ENCODE measurements at regions not wholly inside any gene's neighbourhood (a gene's known extent, or its start where the extent isn't known, plus 50 kb on each side); places are given as distances from the start of the nearest gene placed in this dataset.
A peak's percentile ranks its signal among the peaks of the same experiment; 100 is the strongest.

- H3K27ac ChIP-seq = no peak overlapping the region
- no peak overlapping the region for H3K4me3 ChIP-seq
- H3K9me2 ChIP-seq (ENCODE audit: insufficient read depth) = no peaks in the 10 kb centered on the region
- in situ Hi-C loops (cut with MboI) = no loop called here
- peaks cover 9% of the 10 kb centered on the region for H3K4me1 ChIP-seq (ENCODE audit: insufficient read depth)
- 83 to 87% methylated on average over 7 of the region's 7 CpGs for WGBS, 2 experiments (ENCODE audit: low coverage in 1 of 2, low lambda C conversion rate in 2 of 2, missing lambda C conversion rate in 2 of 2)
- no peak overlapping the region for H3K4me2 ChIP-seq (ENCODE audit: unreplicated experiment)
- no peak for DNase-seq
- H3K27me3 ChIP-seq (replicated peaks; ENCODE audit: insufficient read depth) = no peaks in the 10 kb centered on the region; the same call in 1 of the 2 replicates
- no peak for TF ChIP-seq EZH2phosphoT487 (IDR thresholded peaks at IDR 0.05; ENCODE audit: insufficient read depth, low read depth)
- no peak for TF ChIP-seq EZH2 (IDR thresholded peaks at IDR 0.05; ENCODE audit: insufficient read depth, poor library complexity, severe bottlenecking)
- H3K79me2 ChIP-seq (ENCODE audit: insufficient read depth) = no peaks in the 10 kb centered on the region
- no peaks in the 10 kb centered on the region for H4K20me1 ChIP-seq (ENCODE audit: insufficient read depth)
- no peak overlapping the region for H2AFZ ChIP-seq
- H3K9ac ChIP-seq = no peak overlapping the region
- H3K9me3 ChIP-seq (ENCODE audit: low read depth) = no peaks in the 10 kb centered on the region
- H3K36me3 ChIP-seq (ENCODE audit: low read depth) = no peaks in the 10 kb centered on the region
- peaks cover 11% of the 10 kb centered on the region; the same call in 1 of the 2 replicates for H3F3A ChIP-seq (ENCODE audit: insufficient read depth)
Observed at GRCh38 chr14:98956181-98956580, 315.8 kb downstream of the BCL11B start.

DNA sequence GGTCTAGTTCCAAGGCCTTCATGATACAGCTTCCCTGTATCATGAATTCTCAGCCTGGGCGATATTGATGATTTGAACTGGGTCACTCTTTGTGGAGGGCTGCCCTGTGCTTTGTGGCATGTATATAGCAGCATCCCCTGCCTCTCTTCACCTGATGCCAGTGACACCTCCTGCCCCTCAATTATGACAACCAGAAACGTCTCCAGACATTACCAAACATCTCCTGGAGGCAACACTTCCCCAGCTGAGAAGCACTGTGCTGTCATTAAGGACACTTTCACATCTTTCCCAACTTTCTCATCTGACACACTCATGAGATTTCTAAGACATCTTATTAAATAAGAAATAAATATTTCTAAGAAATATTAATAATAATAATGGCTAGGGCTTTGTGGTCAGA is 315.3 kb downstream of the BCL11B start:
- in situ Hi-C loops (cut with MboI) = no loop called here
- H4K20me1 ChIP-seq (ENCODE audit: insufficient read depth) = no peaks in the 10 kb centered on the region
- peaks cover 9% of the 10 kb centered on the region for H3K4me1 ChIP-seq (ENCODE audit: insufficient read depth)
- no peak overlapping the region for H3K4me3 ChIP-seq
- no peak overlapping the region for H3K9ac ChIP-seq
- peak; percentile 8 for DNase-seq
- no peak overlapping the region for H3K27ac ChIP-seq
- H3K27me3 ChIP-seq (replicated peaks; ENCODE audit: insufficient read depth) = no peaks in the 10 kb centered on the region; the same call in 1 of the 2 replicates
- H2AFZ ChIP-seq = no peak overlapping the region
- no peaks in the 10 kb centered on the region for H3K9me3 ChIP-seq (ENCODE audit: low read depth)
- no peaks in the 10 kb centered on the region for H3K36me3 ChIP-seq (ENCODE audit: low read depth)
- no peak for TF ChIP-seq EZH2 (IDR thresholded peaks at IDR 0.05; ENCODE audit: insufficient read depth, poor library complexity, severe bottlenecking)
- no peak for TF ChIP-seq EZH2phosphoT487 (IDR thresholded peaks at IDR 0.05; ENCODE audit: insufficient read depth, low read depth)
- no peak overlapping the region for H3K4me2 ChIP-seq (ENCODE audit: unreplicated experiment)
- H3K9me2 ChIP-seq (ENCODE audit: insufficient read depth) = no peaks in the 10 kb centered on the region
- no peaks in the 10 kb centered on the region for H3K79me2 ChIP-seq (ENCODE audit: insufficient read depth)
- H3F3A ChIP-seq (ENCODE audit: insufficient read depth) = peaks cover 11% of the 10 kb centered on the region; the same call in 1 of the 2 replicates
- WGBS, 2 experiments (ENCODE audit: low coverage in 1 of 2, low lambda C conversion rate in 2 of 2, missing lambda C conversion rate in 2 of 2) = 41 to 48% methylated on average over 2 of the region's 2 CpGs

- Histone ChIP-seq H3F3A (ENCODE audit: insufficient read depth) (peaks cover 7% of the 10 kb centered on the region; the same call in 1 of the 2 replicates), H3K4me2 (ENCODE audit: unreplicated experiment) (peak overlapping the region; percentile 39)
Observed at GRCh38 chr14:98957211-98958047, 314.6 kb downstream of the BCL11B start.

DNA sequence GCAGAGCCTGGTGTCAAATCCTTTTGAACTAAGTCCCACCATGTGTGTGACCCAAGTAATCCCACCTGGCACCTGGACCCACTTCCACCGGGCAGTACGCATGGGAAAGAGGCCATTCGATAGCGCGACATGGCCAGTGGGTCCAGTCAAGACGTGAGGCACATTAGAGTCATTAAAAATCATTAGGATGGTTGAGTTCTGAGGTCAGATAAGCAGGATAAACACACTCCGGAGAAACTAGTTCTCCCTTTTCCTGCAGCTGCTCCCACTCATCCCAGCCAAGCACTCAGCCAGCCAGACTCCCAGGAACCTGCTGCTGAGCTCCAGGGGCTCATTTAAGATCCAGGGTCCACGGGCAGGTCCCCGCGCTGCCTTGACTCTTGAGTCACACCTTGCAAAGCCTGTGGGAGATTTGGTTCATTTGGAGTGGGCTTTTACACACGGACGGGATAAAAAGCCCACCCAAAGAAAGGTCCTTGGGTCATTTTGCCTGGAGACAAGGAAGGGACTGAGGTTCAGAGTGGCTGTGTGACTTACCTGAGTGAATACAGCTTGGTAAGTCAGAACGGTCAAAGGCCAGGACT is 313.9 kb downstream of the BCL11B start:
- WGBS, 2 experiments (ENCODE audit: low coverage in 1 of 2, low lambda C conversion rate in 2 of 2, missing lambda C conversion rate in 2 of 2) = 79 to 84% methylated on average over 13 of the region's 13 CpGs
- H3K27ac ChIP-seq = no peak overlapping the region
- H3K4me2 ChIP-seq (ENCODE audit: unreplicated experiment) = no peak overlapping the region

More at GRCh38 chr14:98957211-98958047, 314.6 kb downstream of the BCL11B start:
- Histone ChIP-seq H3K9me2 (ENCODE audit: insufficient read depth) (no peaks in the 10 kb centered on the region), H2AFZ (no peak overlapping the region), H3K4me3 (no peak overlapping the region), H3K27me3 (replicated peaks; ENCODE audit: insufficient read depth) (no peaks in the 10 kb centered on the region; the same call in 1 of the 2 replicates), H3K4me1 (ENCODE audit: insufficient read depth) (peaks cover 9% of the 10 kb centered on the region), H3K27ac (no peak overlapping the region), H3K79me2 (ENCODE audit: insufficient read depth) (no peaks in the 10 kb centered on the region), H3K9me3 (ENCODE audit: low read depth) (no peaks in the 10 kb centered on the region), H4K20me1 (ENCODE audit: insufficient read depth) (no peaks in the 10 kb centered on the region), H3K36me3 (ENCODE audit: low read depth) (no peaks in the 10 kb centered on the region), H3K9ac (no peak overlapping the region)
- TF ChIP-seq EZH2phosphoT487 (IDR thresholded peaks at IDR 0.05; ENCODE audit: insufficient read depth, low read depth) (no peak), EZH2 (IDR thresholded peaks at IDR 0.05; ENCODE audit: insufficient read depth, poor library complexity, severe bottlenecking) (no peak)
- in situ Hi-C loops (cut with MboI) = no loop called here
- WGBS, 2 experiments (ENCODE audit: low coverage in 1 of 2, low lambda C conversion rate in 2 of 2, missing lambda C conversion rate in 2 of 2) = 37 to 41% methylated on average over 20 of the region's 20 CpGs
- DNase-seq = peak; percentile 91

More for the DNA sequence above, 313.9 kb downstream of the BCL11B start:
- no peaks in the 10 kb centered on the region for H3K9me3 ChIP-seq (ENCODE audit: low read depth)
- no peaks in the 10 kb centered on the region for H4K20me1 ChIP-seq (ENCODE audit: insufficient read depth)
- DNase-seq = no peak
- H3K27me3 ChIP-seq (replicated peaks; ENCODE audit: insufficient read depth) = no peaks in the 10 kb centered on the region; the same call in 1 of the 2 replicates
- in situ Hi-C loops (cut with MboI) = no loop called here
- H3K4me1 ChIP-seq (ENCODE audit: insufficient read depth) = peaks cover 9% of the 10 kb centered on the region
- no peaks in the 10 kb centered on the region for H3K79me2 ChIP-seq (ENCODE audit: insufficient read depth)
- H3K9me2 ChIP-seq (ENCODE audit: insufficient read depth) = no peaks in the 10 kb centered on the region
- no peak for TF ChIP-seq EZH2 (IDR thresholded peaks at IDR 0.05; ENCODE audit: insufficient read depth, poor library complexity, severe bottlenecking)
- no peak for TF ChIP-seq EZH2phosphoT487 (IDR thresholded peaks at IDR 0.05; ENCODE audit: insufficient read depth, low read depth)
- no peak overlapping the region for H3K9ac ChIP-seq
- H2AFZ ChIP-seq = no peak overlapping the region
- H3K4me3 ChIP-seq = no peak overlapping the region
- H3K36me3 ChIP-seq (ENCODE audit: low read depth) = no peaks in the 10 kb centered on the region
- H3F3A ChIP-seq (ENCODE audit: insufficient read depth) = peaks cover 2% of the 10 kb centered on the region; the same call in 1 of the 2 replicates

Data from GM23248 (cell line).